Stimulated activated CD4-positive, alpha-beta T cell treated with anti-CD3 and anti-CD28 coated beads, Interleukin-1b, Interleukin-23, amount 100 ng/mL, for 1 hour (primary cell): ENCODE measurements at regions not wholly inside any gene's neighbourhood (a gene's known extent, or its start where the extent isn't known, plus 50 kb on each side); places are given as distances from the start of the nearest gene placed in this dataset.

Source experiments
- DNase-seq, 2 donors: peaks; one replicate each; pipeline ENCODE4 v3.0.0-alpha.2; 2020; ENCODE audit warnings: low read depth in 2 of 2

GRCh38 chr12:34291001-34291400 lies 268.7 kb downstream of the ALG10 start:
- DNase-seq = no peak

DNA sequence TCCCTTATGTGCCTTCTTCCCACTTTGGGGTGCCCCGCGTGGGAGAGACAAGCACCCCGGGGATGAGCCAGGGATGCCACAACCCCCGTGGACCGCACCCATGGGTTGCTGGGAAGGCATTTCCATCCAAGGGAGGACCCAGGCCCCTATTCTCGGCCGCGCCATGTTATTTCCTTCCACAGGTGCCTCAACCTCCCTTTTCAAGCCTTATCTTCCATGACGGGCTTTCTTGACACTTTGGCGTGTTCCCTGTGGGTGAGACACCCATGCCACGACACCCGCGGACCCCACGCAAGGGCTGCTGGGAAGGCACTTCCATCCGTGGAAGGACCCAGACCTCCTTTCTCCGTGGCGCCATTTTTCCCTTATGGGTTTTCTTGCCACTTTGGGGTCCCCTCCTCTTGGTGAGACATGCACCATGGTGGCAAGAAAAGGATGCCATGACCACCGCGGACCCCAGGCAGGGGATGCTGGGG lies 269.2 kb downstream of the ALG10 start:
- DNase-seq = no peak

DNA sequence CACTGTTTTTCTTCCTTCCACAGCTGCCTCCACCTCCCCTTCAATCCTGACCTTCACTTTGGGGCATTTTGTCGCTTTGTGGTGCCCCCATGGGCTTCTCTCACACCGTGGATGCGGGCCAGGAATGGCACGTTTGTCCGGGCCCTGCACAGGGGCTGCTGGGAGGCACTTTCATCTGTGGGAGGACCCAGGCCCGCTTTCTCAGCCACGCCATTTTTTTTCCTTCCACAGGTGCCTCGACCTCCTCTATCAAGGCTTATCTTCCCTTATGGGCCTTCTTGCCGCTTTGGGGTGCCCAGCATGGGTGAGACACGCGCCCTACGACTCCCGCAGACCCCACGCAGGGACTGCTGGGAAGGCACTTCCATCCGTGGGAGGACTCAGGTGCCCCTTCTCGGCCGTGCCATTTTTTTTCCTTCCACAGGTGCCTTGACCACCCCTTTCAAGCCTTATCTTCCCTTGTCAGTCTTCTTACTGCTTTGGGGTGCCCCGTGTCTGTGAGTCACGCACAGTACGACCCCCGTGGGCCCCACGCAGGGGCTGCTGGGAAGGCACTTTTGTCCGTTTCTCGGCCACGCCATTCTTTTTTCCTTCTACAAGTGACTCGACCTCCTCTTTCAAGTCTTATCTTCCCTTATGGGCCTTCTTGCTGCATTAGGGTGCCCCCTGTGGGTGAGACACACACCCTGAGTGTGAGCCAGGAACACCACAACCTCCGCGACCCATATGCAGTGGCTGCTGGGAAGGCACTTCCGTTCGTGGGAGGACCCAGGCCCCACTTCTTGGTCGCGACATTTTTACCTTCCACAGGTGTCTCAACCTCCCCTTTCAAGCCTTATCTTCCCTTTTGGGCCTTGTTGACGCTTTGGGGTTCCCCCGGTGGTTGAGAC lies 270.7 kb downstream of the ALG10 start:
- DNase-seq = no peak

- no peak for DNase-seq
Observed at GRCh38 chr12:34294137-34294536, 271.8 kb downstream of the ALG10 start.

GRCh38 chr12:34294671-34295365 lies 272.5 kb downstream of the ALG10 start:
- no peak for DNase-seq

- no peak for DNase-seq
Observed at GRCh38 chr12:34295366-34296142, 273.3 kb downstream of the ALG10 start.

GRCh38 chr12:34296143-34297041 lies 274.1 kb downstream of the ALG10 start:
- no peak for DNase-seq

DNA sequence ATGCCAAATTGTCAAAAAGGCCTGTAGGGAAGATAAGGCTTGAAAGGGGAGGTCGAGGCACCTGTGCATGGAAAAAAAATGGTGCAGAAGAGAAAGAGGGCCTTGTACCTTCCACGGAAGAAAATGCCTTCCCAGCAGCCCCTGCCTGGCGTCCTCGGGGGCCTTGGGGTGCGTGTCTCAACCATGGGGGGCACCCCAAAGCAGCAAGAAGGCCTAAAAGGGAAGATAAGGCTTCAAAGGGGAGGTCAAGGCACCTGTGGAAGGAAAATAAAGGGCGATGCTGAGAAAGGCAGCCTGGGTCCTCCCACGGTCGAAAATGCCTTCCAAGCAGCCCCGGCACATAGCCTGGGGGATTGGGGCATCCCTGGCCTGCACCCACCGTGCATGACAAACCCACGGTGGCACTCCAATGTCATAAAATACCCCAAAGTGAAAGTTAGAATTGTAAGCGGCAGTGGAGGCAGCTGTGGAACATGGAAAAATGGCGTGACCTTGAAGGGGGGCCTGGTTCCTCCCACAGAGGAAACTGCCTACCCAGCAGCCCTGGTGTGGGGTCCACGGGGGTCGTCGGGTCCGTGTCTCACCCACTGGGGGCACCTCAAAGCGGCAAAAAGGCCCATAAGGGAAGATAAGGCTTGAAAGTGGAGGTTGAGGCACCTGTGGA lies 275.0 kb downstream of the ALG10 start:
- DNase-seq = no peak

- DNase-seq = no peak
Observed at GRCh38 chr12:34297790-34298164, 275.5 kb downstream of the ALG10 start.

- no peak for DNase-seq
Observed at GRCh38 chr12:34298176-34298970, 276.1 kb downstream of the ALG10 start.

DNA sequence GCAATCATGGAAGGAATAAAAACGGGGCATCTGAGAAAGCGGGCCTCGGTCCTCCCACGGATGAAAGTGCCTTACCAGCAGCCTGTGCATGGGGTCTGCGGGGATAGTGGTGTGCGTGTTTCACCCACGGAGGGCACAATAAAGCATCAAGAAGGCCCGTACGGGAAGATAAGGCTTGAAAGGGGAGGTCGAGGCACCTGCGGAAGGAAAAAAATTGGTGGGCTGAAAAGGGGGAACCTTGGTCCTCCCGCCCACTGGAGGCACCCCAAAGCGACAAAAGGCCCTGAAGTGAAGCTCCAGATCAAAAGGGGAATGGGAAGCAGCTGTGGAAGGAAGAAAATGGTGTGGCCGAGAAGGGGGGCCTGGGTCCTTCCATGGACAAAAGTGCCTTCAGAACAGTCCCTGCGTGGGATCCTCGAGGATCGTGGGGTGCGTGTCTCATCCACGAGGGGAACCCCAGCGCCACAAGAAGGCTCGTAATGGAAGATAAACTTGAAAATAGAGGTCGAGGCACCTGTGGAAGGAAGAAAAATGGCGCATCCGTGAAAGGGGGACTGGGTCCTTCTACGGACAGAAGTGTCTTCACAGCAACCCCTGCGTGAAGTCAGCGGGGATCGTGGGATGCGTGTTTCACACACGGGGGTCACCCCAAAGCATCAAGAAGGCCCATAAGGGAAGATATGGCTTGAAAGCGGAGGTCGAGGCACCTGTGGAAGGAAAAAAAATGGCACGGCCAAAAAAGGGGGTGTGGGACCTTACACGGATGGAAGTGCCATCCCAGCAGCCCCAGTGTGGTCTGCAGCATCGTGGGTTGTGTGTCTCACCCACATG lies 276.9 kb downstream of the ALG10 start:
- DNase-seq = no peak

GRCh38 chr12:34299802-34300193 lies 277.5 kb downstream of the ALG10 start:
- DNase-seq = no peak

DNA sequence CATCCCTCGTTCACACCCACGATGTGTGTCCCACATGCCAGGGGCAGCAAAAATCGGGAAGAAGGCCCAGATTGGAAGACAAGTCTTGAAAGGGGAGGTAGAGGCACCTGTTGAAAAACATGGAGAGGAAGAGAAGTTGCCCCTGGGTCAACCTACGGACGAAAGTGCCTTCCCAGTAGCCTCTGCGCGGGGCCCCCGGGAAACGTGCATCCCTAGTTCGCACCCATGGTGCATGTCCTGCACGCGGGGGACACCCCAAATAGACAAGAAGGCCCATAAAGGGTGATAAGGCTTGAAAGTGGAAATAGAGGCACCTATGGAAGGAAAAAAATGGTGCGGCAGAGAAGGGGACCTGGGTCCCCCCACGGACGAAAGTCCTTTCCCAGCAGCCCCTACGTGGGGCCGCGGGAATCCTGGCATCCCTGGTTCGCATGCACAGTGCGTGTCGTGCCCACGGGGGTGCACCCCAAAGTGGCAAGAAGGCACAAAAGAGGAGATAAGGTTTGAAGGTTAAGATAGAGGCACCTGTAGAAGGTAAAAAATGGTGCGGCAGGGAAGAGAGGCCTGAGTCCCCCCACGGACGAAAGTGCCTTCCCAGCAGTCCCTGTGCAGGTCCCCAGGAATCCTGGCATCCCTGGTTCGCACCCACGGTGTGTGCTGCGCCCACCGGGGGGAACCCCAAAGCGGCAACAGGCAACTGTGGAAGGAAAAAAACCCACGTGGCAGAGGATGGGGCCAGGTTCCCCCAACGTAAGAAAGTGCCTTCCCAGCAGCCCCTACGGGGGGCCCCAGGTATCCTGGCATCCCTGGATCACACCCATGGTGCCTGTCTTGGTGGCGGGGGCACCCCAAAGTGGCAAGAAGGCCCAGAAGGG lies 278.3 kb downstream of the ALG10 start:
- no peak for DNase-seq

DNA sequence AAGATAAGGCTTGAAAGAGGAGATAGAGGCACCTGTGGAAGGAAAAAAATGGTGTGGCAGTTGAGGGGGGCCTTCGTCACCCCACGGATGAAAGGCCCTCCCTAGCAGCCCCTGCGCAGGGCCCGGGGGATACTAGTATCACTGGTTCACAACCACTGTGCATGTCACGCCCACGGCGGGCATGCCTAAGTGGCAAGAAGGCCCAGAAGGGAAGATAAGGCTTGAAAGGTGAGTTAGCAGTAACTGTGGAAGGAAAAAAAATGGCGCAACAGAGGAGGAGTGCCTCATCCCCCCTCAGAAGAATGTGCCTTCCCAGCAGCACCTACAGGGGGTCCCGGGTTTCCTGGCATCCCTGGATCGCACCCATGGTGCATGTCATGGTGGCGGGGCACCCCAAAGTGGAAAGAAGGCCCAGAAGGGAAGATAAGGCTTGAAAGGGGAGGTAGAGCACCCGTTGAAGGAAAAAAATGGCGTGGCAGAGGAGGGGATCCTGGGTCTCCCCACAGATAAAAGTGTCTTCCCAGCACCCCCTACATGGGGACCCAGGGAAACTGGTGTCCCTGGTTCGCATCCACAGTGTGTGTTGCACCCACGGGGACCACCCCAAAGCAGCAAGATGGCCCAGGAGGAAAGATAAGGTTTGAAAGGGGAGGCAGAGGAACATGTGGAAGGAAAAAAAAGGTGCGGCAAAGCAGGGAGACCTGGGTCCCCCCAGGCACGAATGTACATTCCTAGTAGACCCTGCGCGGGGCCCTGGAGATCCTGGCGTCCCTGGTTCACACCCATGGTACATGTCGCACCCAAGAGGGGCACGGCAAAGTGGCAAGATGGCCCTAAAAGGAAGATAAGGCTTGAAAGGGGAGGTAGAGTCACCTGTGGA lies 279.2 kb downstream of the ALG10 start:
- no peak for DNase-seq

DNA sequence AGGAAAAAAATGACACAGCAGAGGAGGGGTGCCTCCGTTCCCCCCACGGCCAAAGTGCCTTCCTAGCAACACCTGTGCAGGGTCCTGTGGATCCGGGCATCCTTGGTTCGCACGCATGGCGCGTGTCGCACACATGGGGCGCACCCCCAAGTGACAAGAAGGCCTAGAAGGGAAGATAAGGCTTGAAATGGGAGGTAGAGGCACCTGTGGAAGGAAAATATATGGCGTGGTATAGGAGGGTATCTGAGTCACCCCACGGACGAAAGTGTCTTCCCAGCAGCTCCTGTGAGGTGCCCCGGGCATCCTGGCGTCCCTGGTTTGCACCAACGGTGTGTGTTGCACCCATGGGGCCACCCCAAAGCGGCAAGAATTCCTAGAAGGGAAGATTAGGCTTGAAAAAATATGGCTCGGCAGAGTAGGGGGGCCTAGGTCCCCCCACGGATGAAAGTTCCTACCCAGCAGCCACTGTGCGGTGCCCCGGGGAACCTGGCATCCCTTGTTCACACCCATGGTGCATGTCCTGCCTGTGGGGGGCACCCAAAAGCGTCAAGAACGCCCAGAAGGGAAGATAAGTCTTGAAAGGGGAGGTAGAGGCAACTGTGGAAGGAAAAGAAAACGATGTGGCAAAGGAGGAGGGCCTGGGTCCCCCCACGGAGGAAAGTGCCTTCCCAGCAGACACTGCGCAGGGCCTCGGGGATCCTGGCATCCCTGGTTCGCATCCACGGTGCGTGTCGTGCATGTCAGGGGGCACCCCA lies 280.0 kb downstream of the ALG10 start:
- DNase-seq = no peak
